Caco-2 (cell line): ENCODE measurements at regions not wholly inside any gene's neighbourhood (a gene's known extent, or its start where the extent isn't known, plus 50 kb on each side); places are given as distances from the start of the nearest gene placed in this dataset.

Experiments
- BruUV-seq: library from RNA; stranded (reverse); fragments of 400-500 nt; replicated peaks from 2 replicates; lab custom pipeline; 2021; lab: Mats Ljungman, UMichigan
- CTCF ChIA-PET: fragments of 300-600 bp; sonication (Branson Sonifier 250); formaldehyde crosslinking; loops from one replicate; lab custom pipeline; 2022; ENCODE audit warnings: antibody characterized with exemption; lab: Charles Lee
- POLR2A ChIA-PET: fragments of 300-600 bp; sonication (Branson Sonifier 250); formaldehyde crosslinking; loops from one replicate; lab custom pipeline; 2022; ENCODE audit warnings: antibody characterized with exemption; lab: Charles Lee
- DNase-seq, 2 experiments: peaks; one replicate each; pipeline versions ENCODE4 v3.0.0 to v3.0.0-alpha.2; 2020 to 2022
- H3K27me3 ChIP-seq: replicated peaks from 2 replicates; pipeline ENCODE4 v1.6.0; 2011; ENCODE audit warnings: low read length; ENCODE audit not compliant: control insufficient read depth, insufficient read depth
- H3K36me3 ChIP-seq: 2 replicates; pipeline ENCODE4 v1.5.1; 2011; ENCODE audit warnings: low read length; ENCODE audit not compliant: control insufficient read depth, insufficient read depth
- H3K4me1 ChIP-seq: fragments of 250-450 bp; sonication (Bioruptor Pico); 2 replicates; pipeline ENCODE4 v1.5.1; 2020; ENCODE audit warnings: mild to moderate bottlenecking
- H3K4me3 ChIP-seq: 2 replicates; pipeline ENCODE4 v1.5.1; 2011; ENCODE audit warnings: low read depth, mild to moderate bottlenecking, control low read depth, low read length
- H3K9me3 ChIP-seq: fragments of 250-450 bp; sonication (Bioruptor Pico); 2 replicates; pipeline ENCODE4 v1.5.1; 2020; ENCODE audit warnings: mild to moderate bottlenecking, moderate library complexity
- H3K27ac Mint-ChIP-seq: one replicate; pipeline ENCODE4 v1.8.0; 2022; ENCODE audit warnings: mixed read lengths; ENCODE audit not compliant: unreplicated experiment
- H3K27me3 Mint-ChIP-seq: one replicate; pipeline ENCODE4 v1.8.0; 2022; ENCODE audit warnings: mixed read lengths; ENCODE audit not compliant: insufficient read depth, unreplicated experiment
- H3K36me3 Mint-ChIP-seq: one replicate; pipeline ENCODE4 v1.8.0; 2022; ENCODE audit warnings: mild to moderate bottlenecking, mixed read lengths; ENCODE audit not compliant: insufficient read depth, unreplicated experiment
- H3K4me1 Mint-ChIP-seq: one replicate; pipeline ENCODE4 v1.8.0; 2022; ENCODE audit warnings: low read depth, mixed read lengths; ENCODE audit not compliant: unreplicated experiment
- H3K4me3 Mint-ChIP-seq: one replicate; pipeline ENCODE4 v1.8.0; 2022; ENCODE audit warnings: mild to moderate bottlenecking, moderate library complexity, mixed read lengths; ENCODE audit not compliant: unreplicated experiment
- H3K9me3 Mint-ChIP-seq: one replicate; pipeline ENCODE4 v1.8.0; 2022; ENCODE audit warnings: mixed read lengths; ENCODE audit not compliant: unreplicated experiment
- CTCF ChIP-seq, 2 experiments: fragments of 200-600 bp in 1 of 2; IDR thresholded peaks; 1 replicate in 1 of 2; 2 replicates in 1 of 2; pipeline versions ENCODE4 v1.5.1 to v1.8.0; 2011 to 2022; ENCODE audit warnings: antibody characterized with exemption in 1 of 2, control low read depth in 1 of 2, inconsistent platforms in 1 of 2, low read depth in 1 of 2, low read length in 1 of 2, mild to moderate bottlenecking in 1 of 2, moderate library complexity in 1 of 2; ENCODE audit not compliant: insufficient read depth in 1 of 2, severe bottlenecking in 1 of 2, unreplicated experiment in 1 of 2
- intact Hi-C: fragments of 100-400 bp; cut with micrococcal nuclease; formaldehyde crosslinking; loops from one replicate; pipeline ENCODE4 v1.10.0; 2022; ENCODE audit not compliant: unreplicated experiment

- no peaks in the 10 kb centered on the region for H3K4me1 Mint-ChIP-seq
- ChIA-PET POLR2A (no interaction called here), CTCF (no interaction called here)
- DNase-seq = no peak
- H3K36me3 Mint-ChIP-seq = no peaks in the 10 kb centered on the region
- no peak for TF ChIP-seq CTCF (IDR thresholded peaks at IDR 0.05; ENCODE audit: insufficient read depth in 1 of 2, low read depth in 1 of 2, low read length in 1 of 2, severe bottlenecking in 1 of 2, unreplicated experiment in 1 of 2)
- H3K9me3 Mint-ChIP-seq = peaks cover 58% of the 10 kb centered on the region
- no peak overlapping the region for H3K27ac Mint-ChIP-seq
- H3K4me3 ChIP-seq = no peak overlapping the region
- no peaks in the 10 kb centered on the region for H3K36me3 ChIP-seq
- H3K4me3 Mint-ChIP-seq = no peak overlapping the region
- no TSS peak for BruUV-seq
- intact Hi-C loops = loop anchor here (1.0 kb wide), 1 partner anchor 250 kb away; no protein-coding TSS in a partner anchor
- H3K4me1 ChIP-seq = no peaks in the 10 kb centered on the region
- H3K9me3 ChIP-seq = peaks cover 39% of the 10 kb centered on the region
- no peaks in the 10 kb centered on the region for H3K27me3 Mint-ChIP-seq
- H3K27me3 ChIP-seq = no peaks in the 10 kb centered on the region
Measured at GRCh38 chr7:138346975-138347374, 113.1 kb upstream of the TRIM24 start.

GRCh38 chr7:138349841-138350700 is 110.0 kb upstream of the TRIM24 start:
- peaks cover 45% of the 10 kb centered on the region for H3K9me3 Mint-ChIP-seq
- no peak overlapping the region for H3K4me3 Mint-ChIP-seq
- no peaks in the 10 kb centered on the region for H3K36me3 Mint-ChIP-seq
- Histone ChIP-seq H3K4me1 (no peaks in the 10 kb centered on the region), H3K36me3 (no peaks in the 10 kb centered on the region), H3K4me3 (no peak overlapping the region), H3K9me3 (peaks cover 41% of the 10 kb centered on the region), H3K27me3 (no peaks in the 10 kb centered on the region)
- no peak for DNase-seq
- no peaks in the 10 kb centered on the region for H3K27me3 Mint-ChIP-seq
- TF ChIP-seq CTCF (IDR thresholded peaks at IDR 0.05; ENCODE audit: insufficient read depth in 1 of 2, low read depth in 1 of 2, low read length in 1 of 2, severe bottlenecking in 1 of 2, unreplicated experiment in 1 of 2) = no peak
- H3K4me1 Mint-ChIP-seq = no peaks in the 10 kb centered on the region
- no TSS peak for BruUV-seq
- ChIA-PET POLR2A (no interaction called here), CTCF (no interaction called here)
- intact Hi-C loops = no loop called here
- H3K27ac Mint-ChIP-seq = peak overlapping the region; percentile 36

GRCh38 chr7:138350701-138351357 is 109.2 kb upstream of the TRIM24 start:
- no peaks in the 10 kb centered on the region for H3K36me3 ChIP-seq
- Mint-ChIP-seq H3K4me1 (no peaks in the 10 kb centered on the region), H3K4me3 (no peak overlapping the region), H3K36me3 (no peaks in the 10 kb centered on the region), H3K9me3 (peaks cover 45% of the 10 kb centered on the region), H3K27me3 (no peaks in the 10 kb centered on the region), H3K27ac (peak overlapping the region; percentile 36)
- intact Hi-C loops = no loop called here
- CTCF ChIA-PET = no interaction called here
- no peak for TF ChIP-seq CTCF (IDR thresholded peaks at IDR 0.05; ENCODE audit: insufficient read depth in 1 of 2, low read depth in 1 of 2, low read length in 1 of 2, severe bottlenecking in 1 of 2, unreplicated experiment in 1 of 2)
- peaks cover 34% of the 10 kb centered on the region for H3K9me3 ChIP-seq
- POLR2A ChIA-PET = no interaction called here
- H3K27me3 ChIP-seq = no peaks in the 10 kb centered on the region
- H3K4me1 ChIP-seq = no peaks in the 10 kb centered on the region
- H3K4me3 ChIP-seq = no peak overlapping the region
- no TSS peak for BruUV-seq
- DNase-seq = no peak
